ENCODE measurements at regions not wholly inside any gene's neighbourhood (a gene's known extent, or its start where the extent isn't known, plus 50 kb on each side); places are given as distances from the start of the nearest gene placed in this dataset.

DNA sequence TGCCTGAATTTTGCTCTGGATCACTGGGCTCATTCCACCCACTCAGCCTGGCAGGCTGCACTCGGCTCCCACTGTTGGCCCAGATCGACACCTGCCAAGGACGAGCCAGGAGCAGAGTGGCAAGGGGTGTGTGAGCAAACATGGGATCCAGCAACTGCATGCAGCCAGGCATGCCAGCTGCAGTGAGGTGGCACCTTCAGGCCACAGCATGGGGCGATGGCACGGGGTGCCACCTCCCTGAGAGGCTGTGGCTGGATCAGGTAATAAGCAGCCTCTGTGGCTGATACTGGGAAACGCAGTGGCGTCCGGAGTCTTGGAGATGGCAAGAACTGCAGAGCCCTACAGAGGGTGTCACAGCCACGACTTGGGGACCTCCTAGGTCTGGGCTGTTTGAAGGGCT lies 244.5 kb upstream of the FSTL5 start:
- TF ChIP-seq POLR2A (IDR thresholded peaks at IDR 0.05): no peak
- TF ChIP-seq, protein P1, sequence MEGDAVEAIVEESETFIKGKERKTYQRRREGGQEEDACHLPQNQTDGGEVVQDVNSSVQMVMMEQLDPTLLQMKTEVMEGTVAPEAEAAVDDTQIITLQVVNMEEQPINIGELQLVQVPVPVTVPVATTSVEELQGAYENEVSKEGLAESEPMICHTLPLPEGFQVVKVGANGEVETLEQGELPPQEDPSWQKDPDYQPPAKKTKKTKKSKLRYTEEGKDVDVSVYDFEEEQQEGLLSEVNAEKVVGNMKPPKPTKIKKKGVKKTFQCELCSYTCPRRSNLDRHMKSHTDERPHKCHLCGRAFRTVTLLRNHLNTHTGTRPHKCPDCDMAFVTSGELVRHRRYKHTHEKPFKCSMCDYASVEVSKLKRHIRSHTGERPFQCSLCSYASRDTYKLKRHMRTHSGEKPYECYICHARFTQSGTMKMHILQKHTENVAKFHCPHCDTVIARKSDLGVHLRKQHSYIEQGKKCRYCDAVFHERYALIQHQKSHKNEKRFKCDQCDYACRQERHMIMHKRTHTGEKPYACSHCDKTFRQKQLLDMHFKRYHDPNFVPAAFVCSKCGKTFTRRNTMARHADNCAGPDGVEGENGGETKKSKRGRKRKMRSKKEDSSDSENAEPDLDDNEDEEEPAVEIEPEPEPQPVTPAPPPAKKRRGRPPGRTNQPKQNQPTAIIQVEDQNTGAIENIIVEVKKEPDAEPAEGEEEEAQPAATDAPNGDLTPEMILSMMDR (IDR thresholded peaks at IDR 0.05 in 8 of 11, conservative IDR thresholded peaks at IDR 0.05 in 3 of 11): no peak
- TF ChIP-seq POLR2AphosphoS5 (IDR thresholded peaks at IDR 0.05): no peak
- Histone ChIP-seq H3K4me3 (no peak overlapping the region), H3K27me3 (replicated peaks in 1 of 7) (no peaks in the 10 kb centered on the region), H3K36me3 (no peaks in the 10 kb centered on the region), H3K4me1 (no peaks in the 10 kb centered on the region), H3K9me3 (peaks cover 0 to 9% (median 0%) of the 10 kb centered on the region in 8 donors), H3K27ac (no peak overlapping the region)
- DNase-seq: no peak
- intact Hi-C loops (cut with DNase I; ENCODE audit: low total_unique reads): no loop called here
- WGBS, 5 donors: 74 to 90% (median 87%) methylated on average over 6 to 9 of the region's 9 CpGs

DNA sequence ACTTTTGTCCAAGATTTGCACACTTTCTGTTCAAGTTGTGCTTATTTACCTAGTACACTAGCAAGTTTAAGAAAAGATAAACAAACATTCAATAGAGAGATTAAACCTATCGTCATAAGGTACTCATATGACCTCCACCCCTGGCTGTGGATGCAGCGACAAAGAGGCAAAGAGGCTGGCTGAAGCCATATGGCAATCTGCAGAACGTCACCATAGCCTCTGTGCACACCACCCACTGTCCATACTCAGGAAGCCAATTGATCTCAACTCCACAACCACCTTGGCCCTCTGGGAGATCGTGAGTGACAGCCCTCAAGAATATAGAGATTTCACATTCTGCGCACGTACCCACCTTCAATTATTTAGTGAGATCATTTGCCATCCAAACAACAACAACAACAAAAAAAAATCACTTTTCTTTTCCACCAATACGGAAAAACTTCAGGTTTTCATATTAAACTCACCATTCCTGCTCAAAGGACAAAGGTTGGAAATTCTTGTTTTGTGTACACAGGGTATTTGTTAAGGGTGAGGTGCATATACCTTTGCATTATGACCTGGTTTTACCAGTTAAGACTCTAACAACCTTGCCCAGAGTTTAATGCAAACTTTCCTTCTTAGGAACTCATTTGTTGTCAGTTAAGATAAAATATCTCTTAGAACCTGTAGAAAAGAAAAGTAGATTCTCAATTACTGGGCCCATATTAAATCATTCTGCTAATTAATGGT lies 243.0 kb upstream of the FSTL5 start:
- H3K36me3 ChIP-seq: no peaks in the 10 kb centered on the region
- 81 to 83% (median 82%) methylated on average over 7 of the region's 7 CpGs for WGBS, 5 donors
- intact Hi-C loops (cut with DNase I; ENCODE audit: low total_unique reads): no loop called here

DNA sequence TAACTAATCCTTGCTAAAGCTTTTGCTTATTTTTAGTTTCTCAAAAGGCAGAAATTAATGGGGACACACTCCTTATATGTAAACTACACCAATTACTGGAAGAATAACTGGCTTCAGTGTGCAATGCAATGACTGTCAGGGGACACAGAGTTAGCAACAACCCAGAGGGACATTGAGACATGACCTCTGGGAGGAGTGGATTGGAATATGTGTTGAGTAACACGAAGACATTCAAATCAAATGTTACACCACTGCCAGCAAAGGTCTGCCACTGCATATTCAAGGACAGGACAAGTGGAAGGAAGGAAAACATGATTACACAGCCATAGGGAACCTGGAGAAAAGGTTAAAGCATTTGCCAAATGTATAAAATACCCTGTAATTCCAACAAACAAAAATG lies 240.1 kb upstream of the FSTL5 start:
- H3K27ac ChIP-seq: no peak overlapping the region
- H3K27me3 ChIP-seq (replicated peaks in 1 of 7): no peaks in the 10 kb centered on the region
- H3K36me3 ChIP-seq: no peaks in the 10 kb centered on the region
- 40 to 55% (median 45%) methylated on average over 1 of the region's 1 CpG for WGBS, 5 donors
- no peak overlapping the region for H3K4me3 ChIP-seq
- peaks cover 0 to 4% (median 0%) of the 10 kb centered on the region in 8 donors for H3K9me3 ChIP-seq
- H3K4me1 ChIP-seq: no peaks in the 10 kb centered on the region
- TF ChIP-seq POLR2A (IDR thresholded peaks at IDR 0.05) (no peak), POLR2AphosphoS5 (IDR thresholded peaks at IDR 0.05) (no peak)
- TF ChIP-seq, protein P1 (IDR thresholded peaks at IDR 0.05 in 8 of 11, conservative IDR thresholded peaks at IDR 0.05 in 3 of 11): no peak
- intact Hi-C loops (cut with DNase I; ENCODE audit: low total_unique reads): no loop called here
- DNase-seq: no peak

More for the DNA sequence above, 243.0 kb upstream of the FSTL5 start:
- no peak for DNase-seq
- H3K27me3 ChIP-seq (replicated peaks in 1 of 7): no peaks in the 10 kb centered on the region
- no peak overlapping the region for H3K4me3 ChIP-seq
- H3K4me1 ChIP-seq: no peaks in the 10 kb centered on the region
- no peak for TF ChIP-seq POLR2AphosphoS5 (IDR thresholded peaks at IDR 0.05)
- TF ChIP-seq, protein P1 (IDR thresholded peaks at IDR 0.05 in 8 of 11, conservative IDR thresholded peaks at IDR 0.05 in 3 of 11): no peak
- no peak for TF ChIP-seq POLR2A (IDR thresholded peaks at IDR 0.05)
- H3K27ac ChIP-seq: no peak overlapping the region
- H3K9me3 ChIP-seq: peaks cover 0 to 9% (median 0%) of the 10 kb centered on the region in 8 donors

DNA sequence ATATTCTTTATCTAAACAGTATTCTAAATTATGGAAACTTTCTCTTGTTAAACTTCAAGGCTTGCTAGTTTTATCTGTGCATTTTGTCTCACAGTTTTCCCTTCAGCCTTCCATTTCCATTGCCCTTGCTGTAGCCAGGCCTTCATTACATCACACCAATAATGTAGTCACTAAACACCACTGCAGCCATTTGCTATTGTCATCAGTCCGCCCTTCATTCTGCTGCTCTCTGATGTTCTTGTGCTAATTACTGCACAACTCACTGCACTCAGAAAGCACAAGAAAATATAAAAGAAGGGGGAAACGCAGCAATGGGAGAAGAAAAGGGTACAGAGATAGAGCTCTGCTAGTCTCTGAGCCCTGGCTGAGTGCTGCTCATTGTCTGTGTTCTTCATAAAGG lies 239.6 kb upstream of the FSTL5 start:
- Histone ChIP-seq H3K27me3 (replicated peaks in 1 of 7) (no peaks in the 10 kb centered on the region), H3K4me3 (no peak overlapping the region), H3K36me3 (no peaks in the 10 kb centered on the region), H3K9me3 (peaks cover 0 to 3% (median 0%) of the 10 kb centered on the region in 8 donors), H3K27ac (no peak overlapping the region), H3K4me1 (no peaks in the 10 kb centered on the region)
- TF ChIP-seq, protein P1 (IDR thresholded peaks at IDR 0.05 in 8 of 11, conservative IDR thresholded peaks at IDR 0.05 in 3 of 11): no peak
- TF ChIP-seq POLR2A (IDR thresholded peaks at IDR 0.05) (no peak), POLR2AphosphoS5 (IDR thresholded peaks at IDR 0.05) (no peak)
- DNase-seq: no peak
- intact Hi-C loops (cut with DNase I; ENCODE audit: low total_unique reads): no loop called here
- 70 to 88% (median 84%) methylated on average over 2 of the region's 2 CpGs for WGBS, 5 donors

All from spleen (tissue), 11 donors.